CD4-positive, CD25-positive, alpha-beta regulatory T cell (primary cell): ENCODE measurements at regions not wholly inside any gene's neighbourhood (a gene's known extent, or its start where the extent isn't known, plus 50 kb on each side); places are given as distances from the start of the nearest gene placed in this dataset.

Source experiments
- ATAC-seq, 2 donors: fragments of 150-1000 bp; cut with Tn5 transposase; one replicate each; pipeline ENCODE4 v1.10.0; 2021; ENCODE audit warnings: low read depth in 2 of 2, moderate number of reproducible peaks in 2 of 2, moderate library complexity in 1 of 2
- DNase-seq, 3 donors: peaks; one replicate each; pipeline versions ENCODE4 v3.0.0 to v3.0.0-alpha.2; 2012 to 2022; ENCODE audit warnings: mixed read lengths in 1 of 3
- H3K27ac ChIP-seq: one replicate; pipeline ENCODE4 v1.7.0; 2013; ENCODE audit warnings: mild to moderate bottlenecking, low read length; ENCODE audit not compliant: insufficient read depth, poor library complexity, severe bottlenecking
- H3K27me3 ChIP-seq: one replicate; pipeline ENCODE4 v1.7.0; 2013; ENCODE audit warnings: low read length; ENCODE audit not compliant: control insufficient read depth, insufficient read depth
- H3K36me3 ChIP-seq: one replicate; pipeline ENCODE4 v1.7.0; 2013; ENCODE audit warnings: mild to moderate bottlenecking, low read length, moderate library complexity; ENCODE audit not compliant: control insufficient read depth, insufficient read depth
- H3K4me1 ChIP-seq: 2 replicates; pipeline ENCODE4 v1.7.0; 2013; ENCODE audit warnings: mild to moderate bottlenecking, low read length; ENCODE audit not compliant: insufficient read depth, control insufficient read depth, poor library complexity, severe bottlenecking
- H3K4me3 ChIP-seq: one replicate; pipeline ENCODE4 v1.7.0; 2013; ENCODE audit warnings: low read depth, mild to moderate bottlenecking, low read length, moderate library complexity
- H3K9me3 ChIP-seq, 2 experiments: 1 replicate in 1 of 2; 2 replicates in 1 of 2; pipeline ENCODE4 v1.7.0; 2013; ENCODE audit warnings: low read length in 2 of 2, mild to moderate bottlenecking in 1 of 2, moderate library complexity in 1 of 2; ENCODE audit not compliant: control insufficient read depth in 2 of 2
- H3K27ac Mint-ChIP-seq, 3 donors: one replicate each; pipeline ENCODE4 v1.8.0; 2020 to 2022; ENCODE audit warnings: mild to moderate bottlenecking in 3 of 3, mixed read lengths in 3 of 3, moderate library complexity in 2 of 3
- H3K27me3 Mint-ChIP-seq: one replicate; pipeline ENCODE4 v1.8.0; 2022; ENCODE audit warnings: mild to moderate bottlenecking, mixed read lengths
- H3K36me3 Mint-ChIP-seq: one replicate; pipeline ENCODE4 v1.8.0; 2020; ENCODE audit warnings: mixed read lengths
- H3K4me1 Mint-ChIP-seq, 4 donors: one replicate each; pipeline ENCODE4 v1.8.0; 2020 to 2022; ENCODE audit warnings: mixed read lengths in 4 of 4, mild to moderate bottlenecking in 1 of 4
- H3K4me3 Mint-ChIP-seq, 4 donors: one replicate each; pipeline ENCODE4 v1.8.0; 2020 to 2022; ENCODE audit warnings: mild to moderate bottlenecking in 4 of 4, mixed read lengths in 4 of 4, moderate library complexity in 3 of 4
- H3K9me3 Mint-ChIP-seq, 7 donors: one replicate each; pipeline ENCODE4 v1.8.0; 2020 to 2022; ENCODE audit warnings: mixed read lengths in 7 of 7, mild to moderate bottlenecking in 3 of 7, moderate library complexity in 2 of 7

- DNase-seq, result no peak
- no peaks in the 10 kb centered on the region for H3K4me1 ChIP-seq
- Mint-ChIP-seq H3K4me3 (no peak overlapping the region), H3K27ac (peak overlapping the region in 1 of 3 donors; percentile 61), H3K9me3 (no peaks in the 10 kb centered on the region), H3K36me3 (no peaks in the 10 kb centered on the region), H3K4me1 (no peaks in the 10 kb centered on the region), H3K27me3 (peaks cover 25% of the 10 kb centered on the region)
- no peaks in the 10 kb centered on the region for H3K27me3 ChIP-seq
- H3K4me3 ChIP-seq, result no peak overlapping the region
- no peak overlapping the region for H3K27ac ChIP-seq
- H3K9me3 ChIP-seq, result no peaks in the 10 kb centered on the region
- no peak for ATAC-seq
- H3K36me3 ChIP-seq, result no peaks in the 10 kb centered on the region
Observed at GRCh38 chr12:67018105-67018504, 251.1 kb upstream of the CAND1 start.

GRCh38 chr12:67019070-67019469, 250.1 kb upstream of the CAND1 start:
- ATAC-seq (no peak), DNase-seq (no peak)
- H3K4me3 ChIP-seq, result no peak overlapping the region
- Mint-ChIP-seq H3K27ac (no peak overlapping the region), H3K36me3 (no peaks in the 10 kb centered on the region), H3K9me3 (no peaks in the 10 kb centered on the region), H3K4me3 (no peak overlapping the region), H3K27me3 (peaks cover 22% of the 10 kb centered on the region), H3K4me1 (no peaks in the 10 kb centered on the region)
- H3K4me1 ChIP-seq, result no peaks in the 10 kb centered on the region
- H3K9me3 ChIP-seq, result no peaks in the 10 kb centered on the region
- no peak overlapping the region for H3K27ac ChIP-seq
- H3K27me3 ChIP-seq, result no peaks in the 10 kb centered on the region
- no peaks in the 10 kb centered on the region for H3K36me3 ChIP-seq

GRCh38 chr12:67025543-67026114, 243.5 kb upstream of the CAND1 start:
- Mint-ChIP-seq H3K4me3 (no peak overlapping the region), H3K36me3 (no peaks in the 10 kb centered on the region), H3K9me3 (peaks cover 0 to 2% (median 0%) of the 10 kb centered on the region in 7 donors), H3K27me3 (peaks cover 10% of the 10 kb centered on the region), H3K27ac (no peak overlapping the region), H3K4me1 (no peaks in the 10 kb centered on the region)
- H3K9me3 ChIP-seq, result no peaks in the 10 kb centered on the region
- H3K27me3 ChIP-seq, result no peaks in the 10 kb centered on the region
- peak in 2 of 3 donors; percentile 11 to 29 for DNase-seq
- ATAC-seq, result no peak
- no peaks in the 10 kb centered on the region for H3K36me3 ChIP-seq
- H3K27ac ChIP-seq, result no peak overlapping the region
- H3K4me1 ChIP-seq, result no peaks in the 10 kb centered on the region
- no peak overlapping the region for H3K4me3 ChIP-seq

- DNase-seq, result no peak
- H3K4me1 Mint-ChIP-seq, result no peaks in the 10 kb centered on the region
- ATAC-seq, result no peak
- Histone ChIP-seq H3K4me1 (no peaks in the 10 kb centered on the region), H3K4me3 (no peak overlapping the region), H3K9me3 (no peaks in the 10 kb centered on the region), H3K36me3 (no peaks in the 10 kb centered on the region), H3K27me3 (no peaks in the 10 kb centered on the region), H3K27ac (no peak overlapping the region)
- H3K27ac Mint-ChIP-seq, result no peak overlapping the region
- peaks cover 10% of the 10 kb centered on the region for H3K27me3 Mint-ChIP-seq
- no peaks in the 10 kb centered on the region for H3K36me3 Mint-ChIP-seq
- H3K4me3 Mint-ChIP-seq, result no peak overlapping the region
- H3K9me3 Mint-ChIP-seq, result peaks cover 0 to 2% (median 0%) of the 10 kb centered on the region in 7 donors
Observed at GRCh38 chr12:67026487-67027246, 242.5 kb upstream of the CAND1 start.

GRCh38 chr12:67028529-67028928, 240.6 kb upstream of the CAND1 start:
- Histone ChIP-seq H3K27me3 (no peaks in the 10 kb centered on the region), H3K27ac (no peak overlapping the region), H3K4me1 (no peaks in the 10 kb centered on the region), H3K4me3 (no peak overlapping the region), H3K36me3 (no peaks in the 10 kb centered on the region), H3K9me3 (no peaks in the 10 kb centered on the region)
- peaks cover 10% of the 10 kb centered on the region for H3K27me3 Mint-ChIP-seq
- no peaks in the 10 kb centered on the region for H3K36me3 Mint-ChIP-seq
- H3K4me1 Mint-ChIP-seq, result no peaks in the 10 kb centered on the region
- H3K4me3 Mint-ChIP-seq, result no peak overlapping the region
- H3K9me3 Mint-ChIP-seq, result peaks cover 0 to 2% (median 0%) of the 10 kb centered on the region in 7 donors
- no peak overlapping the region for H3K27ac Mint-ChIP-seq
- no peak for DNase-seq
- no peak for ATAC-seq

- no peak for ATAC-seq
- no peak for DNase-seq
Observed at GRCh38 chr12:67034110-67034879, 234.9 kb upstream of the CAND1 start.

GRCh38 chr12:67035121-67035520, 234.0 kb upstream of the CAND1 start:
- Mint-ChIP-seq H3K27me3 (peaks cover 20% of the 10 kb centered on the region), H3K36me3 (no peaks in the 10 kb centered on the region), H3K9me3 (peaks cover 0 to 1% (median 0%) of the 10 kb centered on the region in 7 donors), H3K4me3 (no peak overlapping the region), H3K4me1 (no peaks in the 10 kb centered on the region), H3K27ac (no peak overlapping the region)
- Histone ChIP-seq H3K27ac (no peak overlapping the region), H3K27me3 (no peaks in the 10 kb centered on the region), H3K4me3 (no peak overlapping the region), H3K36me3 (no peaks in the 10 kb centered on the region), H3K9me3 (no peaks in the 10 kb centered on the region), H3K4me1 (no peaks in the 10 kb centered on the region)
- no peak for ATAC-seq
- DNase-seq, result no peak

More at GRCh38 chr12:67034110-67034879, 234.9 kb upstream of the CAND1 start:
- Mint-ChIP-seq H3K4me1 (no peaks in the 10 kb centered on the region), H3K36me3 (no peaks in the 10 kb centered on the region), H3K27me3 (peaks cover 15% of the 10 kb centered on the region), H3K27ac (no peak overlapping the region), H3K9me3 (peaks cover 0 to 1% (median 0%) of the 10 kb centered on the region in 7 donors), H3K4me3 (no peak overlapping the region)
- no peak overlapping the region for H3K4me3 ChIP-seq
- no peaks in the 10 kb centered on the region for H3K27me3 ChIP-seq
- H3K27ac ChIP-seq, result no peak overlapping the region
- H3K36me3 ChIP-seq, result no peaks in the 10 kb centered on the region
- H3K4me1 ChIP-seq, result no peaks in the 10 kb centered on the region
- no peaks in the 10 kb centered on the region for H3K9me3 ChIP-seq
